ENCODE measurements at regions not wholly inside any gene's neighbourhood (a gene's known extent, or its start where the extent isn't known, plus 50 kb on each side); places are given as distances from the start of the nearest gene placed in this dataset.

GRCh38 chr17:72523491-72523890 lies 402.7 kb downstream of the SOX9 start:
- no peak for DNase-seq (ENCODE audit: low spot score)

DNA sequence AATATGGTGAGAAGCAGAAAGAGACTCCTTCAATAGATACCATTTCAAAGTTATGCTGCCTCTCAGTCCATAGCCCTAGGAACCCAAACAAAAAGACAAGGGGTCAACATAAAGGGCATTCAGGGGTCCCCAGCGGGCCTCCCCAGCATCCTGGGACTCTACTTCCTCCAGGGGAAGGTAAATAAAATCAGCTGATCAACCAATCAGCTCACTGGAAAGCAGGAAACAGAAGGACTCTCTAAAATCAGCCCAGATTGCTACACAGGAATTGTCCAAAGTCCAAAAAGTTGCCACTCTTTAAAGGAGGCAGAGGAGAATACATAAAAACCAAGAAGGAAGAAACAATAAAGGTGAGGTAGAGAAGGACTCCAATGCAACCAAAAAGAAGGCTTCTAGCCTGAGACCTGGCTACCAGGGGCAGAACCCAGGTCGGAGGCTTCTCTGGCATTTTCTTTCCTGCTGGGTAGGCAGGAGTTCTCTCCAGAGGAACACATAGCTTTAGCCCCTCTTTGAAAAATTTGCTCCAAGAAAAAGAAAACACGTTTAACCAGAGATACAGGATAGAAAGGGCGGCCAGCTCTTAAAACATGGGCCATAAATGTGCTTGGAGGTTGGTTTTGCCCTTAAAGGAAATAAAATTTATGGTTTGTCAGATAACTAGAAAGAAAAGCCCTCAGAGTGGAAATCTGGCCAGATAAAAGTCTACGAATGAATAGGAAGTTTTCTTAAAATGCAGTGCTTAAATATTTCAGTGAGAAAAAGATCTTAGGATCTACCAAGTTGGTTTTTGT lies 404.6 kb downstream of the SOX9 start:
- DNase-seq (ENCODE audit: low spot score) = no peak

GRCh38 chr17:72526769-72527168 lies 405.9 kb downstream of the SOX9 start:
- no peak for DNase-seq (ENCODE audit: low spot score)

DNA sequence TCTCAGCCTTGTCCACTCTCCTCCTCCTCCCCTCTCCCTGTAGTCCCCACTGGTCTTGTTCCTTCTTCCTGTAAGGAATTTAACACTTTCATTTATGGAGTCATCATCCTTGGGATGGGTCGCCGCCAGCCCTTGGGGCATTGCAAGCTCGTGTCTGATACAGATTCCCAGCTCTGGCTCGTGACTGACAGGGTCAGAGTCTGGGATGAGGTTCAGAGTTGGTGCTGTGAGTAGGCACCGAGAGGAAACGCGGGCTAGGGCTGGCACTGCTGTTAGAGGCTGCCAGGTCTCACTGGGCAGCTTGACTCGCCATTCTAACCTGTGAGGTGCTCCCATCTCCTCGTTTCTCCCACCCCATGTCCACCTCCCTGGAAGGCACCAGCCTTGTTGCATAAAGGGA lies 407.0 kb downstream of the SOX9 start:
- DNase-seq (ENCODE audit: low spot score) = no peak

DNA sequence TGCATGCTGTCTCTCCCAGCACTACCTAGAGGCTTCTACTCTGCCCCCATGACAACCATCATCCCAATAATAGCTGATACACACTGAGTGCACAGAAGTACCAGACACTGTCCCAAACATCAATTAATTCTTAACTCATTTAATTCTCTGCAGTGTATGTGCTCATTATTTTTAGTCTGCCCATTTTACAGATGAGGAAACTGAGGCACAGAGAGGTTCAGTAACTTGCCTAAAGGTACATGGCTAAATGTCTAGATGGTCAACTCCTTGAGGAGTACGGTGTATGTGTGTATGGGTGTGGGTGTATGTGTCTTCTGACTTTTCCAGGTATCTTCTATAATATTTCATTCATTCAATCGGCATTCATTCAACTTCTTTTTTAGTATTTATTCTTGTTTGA lies 407.9 kb downstream of the SOX9 start:
- no peak for DNase-seq (ENCODE audit: low spot score)

GRCh38 chr17:72529386-72529785 lies 408.6 kb downstream of the SOX9 start:
- no peak for DNase-seq (ENCODE audit: low spot score)

- DNase-seq (ENCODE audit: low spot score) = no peak
These were observed 409.6 kb downstream of the SOX9 start for GRCh38 chr17:72530454-72530853.

GRCh38 chr17:72531729-72532128 lies 410.9 kb downstream of the SOX9 start:
- no peak for DNase-seq (ENCODE audit: low spot score)

DNA sequence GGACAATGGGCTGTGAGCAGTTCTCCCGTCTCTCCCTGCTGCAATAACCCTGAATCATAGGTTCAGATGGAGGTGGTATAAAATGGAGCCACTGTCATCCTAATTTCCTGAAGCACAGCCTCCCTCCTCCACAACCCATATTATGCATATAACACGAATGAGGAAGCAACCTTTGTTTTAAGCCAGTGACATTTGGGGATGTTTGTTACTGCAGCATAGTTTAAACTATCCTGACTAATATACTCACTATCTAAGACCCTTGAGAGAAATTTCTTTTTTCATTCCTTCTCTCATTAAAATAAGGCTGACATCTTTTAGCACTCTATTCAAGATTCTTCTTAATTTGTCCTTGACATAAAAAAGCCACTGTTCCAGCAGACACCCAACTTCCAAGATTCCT lies 413.4 kb downstream of the SOX9 start:
- DNase-seq (ENCODE audit: low spot score) = no peak

DNA sequence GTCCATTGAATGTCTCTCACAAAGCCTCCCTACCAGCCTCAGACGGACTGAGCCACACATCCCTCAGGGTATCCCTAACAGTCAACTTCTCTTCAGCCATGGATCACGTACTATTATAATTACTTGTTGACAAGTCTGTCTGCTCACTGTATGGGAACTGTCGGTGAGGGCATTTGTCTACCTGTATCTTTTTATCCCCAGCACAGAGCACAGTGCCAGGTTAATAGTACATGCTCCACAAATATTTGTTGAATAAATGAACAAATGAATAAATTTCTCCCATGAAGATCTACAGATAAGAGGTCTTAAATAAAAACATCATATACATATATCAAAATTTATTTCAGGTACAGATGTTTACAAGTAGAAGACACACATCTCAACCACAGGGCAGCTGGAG lies 414.0 kb downstream of the SOX9 start:
- no peak for DNase-seq (ENCODE audit: low spot score)

- no peak for DNase-seq (ENCODE audit: low spot score)
These were observed 414.5 kb downstream of the SOX9 start for GRCh38 chr17:72535346-72535745.

- no peak for DNase-seq (ENCODE audit: low spot score)
These were observed 415.0 kb downstream of the SOX9 start for GRCh38 chr17:72535779-72536178.

DNA sequence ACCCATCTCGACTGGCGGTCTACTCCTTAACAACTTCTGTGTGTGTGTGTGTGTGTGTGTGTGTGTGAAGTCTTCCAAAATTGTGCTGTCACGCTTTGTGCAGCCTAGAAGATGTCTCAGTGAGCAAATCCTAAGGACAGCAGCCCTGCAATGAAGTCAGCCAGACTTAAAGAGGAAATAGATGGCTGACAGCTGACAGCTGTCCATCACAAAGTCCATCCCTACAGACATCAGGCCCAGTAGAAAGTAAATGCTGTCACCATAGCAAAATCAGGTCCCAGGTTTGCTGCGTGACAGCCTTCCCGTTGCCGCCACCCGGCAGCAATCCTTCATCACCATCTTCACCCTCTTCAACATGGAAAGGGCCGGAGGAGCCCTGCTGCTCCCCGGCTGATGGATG lies 416.0 kb downstream of the SOX9 start:
- DNase-seq (ENCODE audit: low spot score) = no peak

DNA sequence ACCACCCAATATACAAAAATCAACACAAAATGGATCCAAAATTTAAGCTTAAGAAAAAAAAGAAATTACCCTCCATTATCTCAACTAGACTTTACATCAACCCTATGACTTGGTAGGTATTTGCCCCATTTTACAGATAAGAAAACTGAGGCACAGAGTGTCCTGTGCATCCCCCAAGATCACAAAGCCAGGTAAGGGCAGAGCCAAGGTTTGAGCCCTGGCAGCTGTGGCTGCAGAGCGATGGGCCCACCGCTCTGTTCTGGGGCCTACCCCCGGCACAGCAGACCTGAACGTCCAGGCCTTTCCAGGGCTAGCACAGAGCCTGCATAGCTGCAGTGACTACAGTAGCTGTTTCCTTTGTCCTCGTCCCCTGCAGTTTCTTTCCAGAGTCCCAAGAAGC lies 417.6 kb downstream of the SOX9 start:
- DNase-seq (ENCODE audit: low spot score) = no peak

- DNase-seq (ENCODE audit: low spot score) = no peak
These were observed 418.1 kb downstream of the SOX9 start for GRCh38 chr17:72538901-72539352.

DNA sequence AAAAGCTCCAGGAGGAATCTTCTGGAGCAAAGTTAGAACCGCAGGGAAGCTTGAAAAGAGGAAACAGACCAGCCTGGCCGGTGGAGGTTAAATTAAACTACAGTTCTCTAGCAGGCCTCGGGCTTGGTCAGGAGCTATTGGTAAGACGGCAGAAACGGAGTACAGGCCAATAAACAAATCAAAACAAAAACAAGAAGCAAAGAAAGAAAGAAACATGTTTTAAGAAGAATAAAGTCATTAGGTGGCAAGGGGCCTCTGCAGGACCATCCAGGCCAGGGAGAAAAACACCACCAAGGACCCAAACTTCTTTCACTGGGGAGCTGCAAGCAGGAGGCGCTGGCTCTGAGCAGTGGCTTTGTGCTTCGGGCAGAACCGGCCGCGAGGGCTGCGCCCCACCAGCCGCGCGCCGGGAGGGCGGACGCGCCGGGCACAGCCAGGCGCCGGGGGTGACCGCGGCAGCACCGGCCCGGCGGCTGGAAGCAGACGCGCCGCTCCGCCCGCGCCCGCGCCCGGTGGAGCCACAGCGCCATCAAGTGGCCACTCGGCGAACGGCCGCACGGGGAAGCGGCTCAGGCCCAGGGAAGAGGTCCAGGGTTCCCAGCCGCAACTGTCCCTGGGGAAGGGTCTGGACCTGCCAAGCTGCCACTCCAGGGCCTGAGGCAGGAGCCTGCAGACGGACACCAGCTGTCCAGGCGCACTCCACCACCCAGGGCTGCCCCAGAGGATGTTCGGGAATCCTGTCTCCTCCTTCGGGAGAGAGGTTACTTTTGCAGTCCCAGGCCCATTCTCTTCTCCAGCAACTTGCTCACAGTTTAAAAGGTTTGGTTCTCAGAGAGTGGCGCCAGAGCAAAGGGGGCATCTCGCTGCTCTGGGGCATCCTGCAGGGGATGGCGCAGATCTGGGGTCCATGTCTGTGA lies 419.4 kb downstream of the SOX9 start:
- peak; percentile 22 for DNase-seq (ENCODE audit: low spot score)

GRCh38 chr17:72542317-72542716 lies 421.5 kb downstream of the SOX9 start:
- no peak for DNase-seq (ENCODE audit: low spot score)

- no peak for DNase-seq (ENCODE audit: low spot score)
These were observed 424.9 kb downstream of the SOX9 start for GRCh38 chr17:72545766-72546165.

GRCh38 chr17:72553051-72553755 lies 432.4 kb downstream of the SOX9 start:
- no peak for DNase-seq (ENCODE audit: low spot score)

GRCh38 chr17:72554508-72554907 lies 433.7 kb downstream of the SOX9 start:
- no peak for DNase-seq (ENCODE audit: low spot score)

DNA sequence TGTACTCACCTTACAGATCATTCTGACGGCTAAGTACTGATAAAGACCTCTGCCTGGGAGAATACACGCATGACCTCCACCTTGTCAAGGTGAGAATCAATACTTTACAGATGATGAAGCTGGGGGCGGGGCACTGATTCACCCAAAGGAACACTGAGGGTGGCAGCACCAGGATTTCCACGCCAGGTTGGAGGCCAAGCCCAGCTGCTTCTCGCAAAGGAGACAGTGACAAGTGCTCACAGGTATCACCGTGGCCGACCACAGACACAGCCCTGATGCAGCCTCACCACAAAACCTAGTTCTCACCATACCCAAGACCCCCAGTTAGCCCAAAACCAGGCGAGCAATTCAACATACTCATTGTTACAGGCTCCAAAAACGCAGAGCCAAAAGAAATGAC lies 434.2 kb downstream of the SOX9 start:
- no peak for DNase-seq (ENCODE audit: low spot score)
